GM18508 (cell line): ENCODE measurements at regions not wholly inside any gene's neighbourhood (a gene's known extent, or its start where the extent isn't known, plus 50 kb on each side); places are given as distances from the start of the nearest gene placed in this dataset.

Source experiments
- ATAC-seq: cut with Tn5 transposase; IDR thresholded peaks from one replicate; pipeline ENCODE4 v1.9.1; 2021; ENCODE audit warnings: moderate number of reproducible peaks; ENCODE audit not compliant: insufficient read depth, unreplicated experiment

DNA sequence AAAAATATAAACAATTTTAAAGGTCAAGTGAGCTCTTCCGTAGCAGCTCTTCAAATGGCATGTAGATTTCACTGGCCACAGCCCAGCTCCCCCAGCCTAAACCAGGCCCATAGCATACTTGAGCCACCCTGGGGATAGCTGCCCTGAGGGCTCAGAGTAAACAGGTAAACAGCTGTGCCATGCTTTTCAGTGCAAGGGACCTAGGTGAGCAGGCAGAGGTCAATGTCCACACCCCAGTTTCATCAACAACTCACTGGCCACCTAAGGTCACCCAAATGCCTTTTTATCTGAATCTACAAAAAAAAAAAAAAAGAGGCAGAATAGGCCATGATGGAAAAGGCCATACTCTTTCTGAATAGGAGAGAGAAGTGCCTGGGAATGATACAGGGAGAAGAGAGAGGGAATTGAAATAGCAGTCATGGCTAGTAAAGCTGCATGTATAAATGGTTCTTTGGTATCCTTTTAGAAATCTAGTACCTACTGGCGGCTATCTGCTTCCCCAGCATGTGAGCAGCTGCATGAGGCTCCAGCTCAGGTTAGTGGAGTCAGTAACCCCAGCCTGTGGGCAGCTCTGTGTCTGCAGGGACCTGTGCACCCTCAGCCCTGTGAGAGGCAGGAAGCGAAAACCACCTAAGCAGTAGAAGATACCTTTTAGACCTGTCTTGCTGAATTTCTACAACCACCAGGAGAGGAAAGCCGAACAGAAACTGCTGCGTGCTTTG lies 77.0 kb downstream of the FOXA2 start:
- no peak for ATAC-seq

DNA sequence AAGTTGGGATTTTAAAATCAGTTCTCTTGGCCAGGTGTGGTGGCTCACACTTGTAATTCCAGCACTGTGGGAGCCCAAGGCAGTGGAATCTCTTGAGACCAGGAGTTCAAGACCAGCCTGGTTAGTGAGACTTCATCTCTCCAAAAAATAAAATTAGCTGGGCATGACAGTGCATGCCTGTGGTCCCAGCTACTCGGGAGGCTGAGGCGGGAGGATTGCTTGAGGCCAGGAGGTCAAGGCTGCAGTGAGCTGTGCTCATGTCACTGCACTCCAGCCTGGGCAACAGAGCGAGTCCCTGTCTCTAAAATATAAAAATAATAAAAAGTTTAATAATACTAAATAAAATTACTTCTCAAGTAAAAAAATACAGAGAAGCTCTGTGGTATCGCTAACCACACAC lies 77.5 kb downstream of the FOXA2 start:
- no peak for ATAC-seq

DNA sequence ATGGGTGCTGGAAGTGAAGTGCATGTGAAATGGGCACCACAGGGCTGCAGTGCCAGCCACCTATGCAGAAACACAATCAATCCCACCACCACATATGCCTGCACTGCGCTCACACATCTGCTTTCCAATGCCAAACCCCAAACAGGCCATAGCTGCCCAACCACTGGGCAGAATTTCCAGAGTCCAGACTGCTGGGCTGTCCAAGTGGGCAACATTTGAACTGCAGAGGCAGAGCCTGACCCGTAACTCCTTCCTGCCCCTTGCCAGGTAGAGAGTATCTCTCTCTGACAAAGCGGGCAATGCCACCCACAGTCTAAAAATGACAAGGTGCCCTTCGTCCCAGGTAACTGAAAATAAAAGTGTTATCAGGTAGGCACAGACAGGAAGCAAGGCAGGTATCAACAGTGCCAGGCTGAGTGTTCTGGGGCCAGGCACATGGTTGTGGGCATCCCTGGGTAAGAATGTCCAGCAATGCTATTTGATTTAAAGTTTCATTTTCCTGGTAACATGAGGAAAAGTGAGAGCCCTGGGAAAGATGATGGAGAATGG lies 79.5 kb downstream of the FOXA2 start:
- ATAC-seq = no peak

DNA sequence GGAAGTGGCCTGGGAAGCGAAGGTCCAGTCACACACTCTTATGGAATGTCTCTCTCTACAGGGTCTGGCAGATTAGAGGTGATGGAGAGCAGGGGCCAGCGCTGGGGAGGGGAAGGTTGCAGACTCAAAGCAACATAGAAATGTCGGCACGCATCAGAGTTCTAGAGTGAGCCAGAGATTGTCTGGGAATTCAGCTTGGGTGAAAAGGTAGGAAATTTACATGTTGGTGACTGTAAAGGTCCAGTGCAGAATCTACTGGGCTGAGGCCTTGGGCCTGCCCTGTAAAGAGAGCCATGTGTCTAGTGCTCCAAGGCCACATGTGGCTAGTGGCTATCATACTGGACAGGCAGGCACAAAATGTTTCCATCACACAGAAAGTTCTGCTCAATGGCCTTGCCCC lies 80.8 kb downstream of the FOXA2 start:
- ATAC-seq = no peak

DNA sequence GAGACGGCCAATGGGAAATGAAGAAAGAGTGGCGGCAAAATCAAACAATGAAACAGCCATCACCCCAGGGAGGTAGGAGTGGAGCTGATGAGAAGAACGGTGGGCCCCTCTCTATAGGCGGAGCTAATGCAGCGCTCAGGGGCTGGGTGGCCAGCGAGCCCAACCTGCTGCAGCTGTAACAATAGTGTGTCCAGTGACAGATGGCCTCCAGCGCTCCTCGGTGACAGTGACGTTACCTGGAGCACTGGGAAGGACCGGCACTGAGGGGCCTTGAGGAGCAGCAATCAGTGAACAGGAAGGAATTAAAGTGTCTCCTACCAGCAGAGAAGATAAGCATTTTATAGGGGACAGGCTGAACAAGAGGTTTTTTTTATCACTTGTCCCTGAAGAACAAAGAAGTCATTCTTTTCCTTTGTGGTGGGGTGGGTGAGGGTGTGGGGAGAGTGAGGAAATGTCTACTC lies 81.6 kb downstream of the FOXA2 start:
- ATAC-seq = no peak

DNA sequence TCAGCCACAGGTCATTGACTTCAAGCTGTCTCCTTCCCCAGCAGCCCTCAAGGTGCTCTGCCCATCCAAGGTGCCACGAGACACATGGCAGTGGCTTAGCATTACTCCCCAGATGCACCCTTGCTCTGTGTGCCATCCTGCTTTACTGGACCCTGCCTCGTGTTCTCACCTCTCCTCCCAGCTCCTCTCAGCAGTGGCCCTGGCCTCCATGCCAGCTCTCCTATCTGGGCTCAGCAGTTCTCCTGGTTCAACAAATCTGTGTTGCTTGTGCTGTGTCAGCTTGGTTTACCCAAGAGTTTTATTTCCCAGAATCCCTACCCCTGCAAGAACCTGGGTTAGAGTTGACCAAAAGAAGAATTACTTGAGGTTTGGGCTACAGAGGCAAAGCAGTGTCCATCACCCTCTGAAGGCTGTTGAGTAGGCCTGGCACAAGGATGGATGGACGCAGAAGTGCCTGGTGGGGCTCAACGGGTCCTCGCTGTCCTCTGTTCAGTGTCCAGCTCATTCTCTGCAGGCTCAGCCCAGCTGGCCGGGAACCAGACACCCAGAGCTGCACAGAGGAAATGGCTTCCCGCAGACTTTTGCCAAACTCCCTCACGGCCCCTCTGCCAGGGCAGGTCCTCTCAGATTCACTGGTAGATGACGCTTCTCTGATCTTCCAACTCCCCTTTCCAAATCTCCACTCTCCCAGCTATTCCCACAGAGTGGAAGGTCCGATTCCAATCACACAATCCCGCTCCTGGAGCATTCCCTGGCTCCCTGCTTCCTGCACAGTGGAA lies 82.6 kb downstream of the FOXA2 start:
- ATAC-seq = no peak

DNA sequence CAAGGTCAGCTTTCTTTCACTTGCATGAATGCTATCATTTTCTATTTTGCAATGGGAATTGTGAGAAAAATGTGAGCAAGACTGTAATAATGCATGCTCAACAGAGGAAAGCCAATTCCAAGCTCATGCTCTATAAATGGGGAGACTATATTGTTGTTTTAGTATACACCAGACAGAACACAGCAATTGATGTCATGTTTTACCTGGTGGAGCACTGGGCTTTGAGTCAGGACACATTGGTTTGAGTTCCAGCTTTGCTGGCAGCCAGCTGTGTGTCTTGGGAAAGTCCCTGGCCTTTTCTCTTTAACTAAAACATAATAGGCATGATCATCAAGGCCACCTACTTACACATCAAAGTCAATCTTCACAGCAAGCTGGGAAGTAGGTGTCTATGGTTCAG lies 83.3 kb downstream of the FOXA2 start:
- no peak for ATAC-seq

DNA sequence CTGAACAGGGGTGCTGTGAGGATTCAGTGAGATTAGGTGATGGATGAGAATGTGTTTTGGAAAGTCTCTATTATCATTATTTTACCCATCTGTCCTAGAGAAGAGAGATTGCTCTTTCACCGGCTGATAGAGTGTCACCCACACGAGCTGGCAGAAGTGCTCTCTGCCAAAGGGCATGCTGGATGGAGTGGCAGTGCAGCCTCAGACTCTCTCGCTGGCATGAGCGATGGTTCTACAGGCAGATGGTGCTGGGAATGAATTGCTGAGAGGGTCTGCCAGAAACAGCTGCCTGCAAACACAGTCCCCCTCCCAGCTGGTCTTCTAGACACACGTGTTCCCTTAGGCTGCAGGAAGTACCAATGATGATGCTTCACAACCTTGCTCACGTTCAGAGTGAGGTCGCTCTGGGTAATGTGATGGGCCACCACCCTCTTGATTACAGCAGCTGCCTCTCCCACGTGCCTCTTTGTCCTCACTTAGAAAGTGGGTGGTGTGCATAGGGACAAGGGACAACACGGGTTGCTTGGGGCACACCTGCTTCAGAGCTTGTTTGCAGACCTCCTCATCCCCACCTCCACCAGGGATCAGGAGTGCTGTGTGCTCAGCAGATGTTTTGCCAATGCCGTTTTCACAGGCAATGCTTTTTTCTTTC lies 84.7 kb downstream of the FOXA2 start:
- ATAC-seq = no peak

DNA sequence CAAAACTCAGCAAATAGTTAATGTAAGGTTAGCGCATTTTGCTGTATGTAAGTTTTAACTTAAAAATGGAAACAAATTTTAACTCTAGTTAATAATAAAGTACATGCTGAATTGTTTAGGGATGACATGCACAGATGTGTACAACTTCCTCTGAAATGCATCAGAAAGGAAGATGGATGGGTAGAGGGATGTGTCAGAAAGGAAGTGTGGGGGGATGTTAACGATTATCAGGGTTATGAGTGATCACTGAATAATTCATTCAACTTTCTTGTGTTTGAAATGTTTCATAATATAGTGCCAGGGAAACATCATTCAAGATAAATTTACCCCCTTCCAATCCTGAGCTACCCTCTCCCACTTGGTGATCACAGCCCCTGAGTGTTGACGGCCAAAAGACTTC lies 87.6 kb downstream of the FOXA2 start:
- ATAC-seq = no peak

DNA sequence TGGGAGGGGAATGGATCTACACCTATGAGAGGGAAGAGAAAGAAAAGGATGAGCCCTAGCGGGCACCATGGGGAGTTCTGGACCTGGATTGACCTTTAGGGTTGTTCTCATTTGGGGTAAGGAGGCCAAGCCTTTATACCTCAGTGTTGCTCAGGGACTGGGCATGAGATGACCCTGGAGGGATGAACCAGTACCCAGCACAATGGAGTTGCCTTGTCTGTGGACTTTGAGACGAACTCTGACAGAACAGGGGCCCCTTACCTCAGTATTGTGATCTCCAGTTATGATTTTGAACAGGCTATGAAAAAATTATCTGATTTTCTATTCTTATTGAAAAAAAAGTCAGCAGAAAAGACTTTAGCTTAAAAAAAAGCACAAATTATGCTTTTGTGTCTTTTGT lies 88.6 kb downstream of the FOXA2 start:
- no peak for ATAC-seq

DNA sequence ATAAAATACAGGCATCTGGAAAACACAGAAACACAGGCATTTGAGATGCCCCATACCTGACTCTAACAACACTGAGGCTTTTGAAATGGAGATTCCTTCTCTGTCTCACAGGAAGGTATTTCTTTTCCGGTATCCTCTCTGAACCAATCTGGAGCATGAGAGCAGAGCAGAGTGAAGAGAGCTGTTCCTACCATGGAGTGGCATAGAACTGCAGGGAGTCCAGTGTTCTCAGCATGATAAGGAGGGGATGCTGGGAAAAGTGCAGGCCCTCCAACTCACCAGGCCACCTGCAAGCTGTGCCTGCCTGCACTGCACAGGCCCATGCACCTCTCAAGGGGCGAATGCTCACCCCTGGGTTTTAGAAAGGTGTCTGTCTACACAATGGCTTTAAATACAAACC lies 89.2 kb downstream of the FOXA2 start:
- no peak for ATAC-seq

DNA sequence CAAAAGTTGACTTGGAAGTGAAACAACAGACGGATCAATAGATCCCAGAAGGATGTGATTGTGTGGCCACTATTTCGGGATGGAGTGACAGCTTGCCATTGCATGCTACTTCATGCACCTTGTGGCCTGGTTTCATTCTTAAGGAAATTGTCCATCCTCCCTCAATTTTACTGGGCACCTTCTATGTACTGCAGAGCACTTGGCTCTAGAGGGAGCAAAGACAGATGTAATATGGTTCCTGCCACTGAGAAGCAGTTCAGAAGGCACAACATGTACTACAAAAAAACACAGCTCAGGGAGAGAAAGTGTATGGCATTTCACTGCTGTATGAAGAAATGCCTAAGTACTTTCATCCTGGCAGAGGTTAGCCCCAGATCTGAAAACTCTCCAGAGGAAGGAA lies 91.9 kb downstream of the FOXA2 start:
- no peak for ATAC-seq

DNA sequence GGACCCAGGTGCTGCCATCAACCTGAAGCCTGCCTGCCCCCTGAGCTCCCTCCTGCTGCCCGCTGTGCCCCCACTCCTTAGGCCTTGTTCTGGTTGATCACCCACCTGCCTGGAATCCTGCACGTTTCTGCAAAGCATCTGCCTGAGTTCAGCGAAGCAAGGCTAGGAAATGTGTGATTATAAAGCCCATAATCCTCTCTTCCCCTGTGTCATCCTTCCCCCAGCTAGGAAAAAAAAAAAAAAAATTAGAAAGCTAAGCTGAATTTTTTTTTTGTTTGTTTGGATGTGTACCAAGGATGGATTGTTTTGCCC lies 93.2 kb downstream of the FOXA2 start:
- no peak for ATAC-seq

DNA sequence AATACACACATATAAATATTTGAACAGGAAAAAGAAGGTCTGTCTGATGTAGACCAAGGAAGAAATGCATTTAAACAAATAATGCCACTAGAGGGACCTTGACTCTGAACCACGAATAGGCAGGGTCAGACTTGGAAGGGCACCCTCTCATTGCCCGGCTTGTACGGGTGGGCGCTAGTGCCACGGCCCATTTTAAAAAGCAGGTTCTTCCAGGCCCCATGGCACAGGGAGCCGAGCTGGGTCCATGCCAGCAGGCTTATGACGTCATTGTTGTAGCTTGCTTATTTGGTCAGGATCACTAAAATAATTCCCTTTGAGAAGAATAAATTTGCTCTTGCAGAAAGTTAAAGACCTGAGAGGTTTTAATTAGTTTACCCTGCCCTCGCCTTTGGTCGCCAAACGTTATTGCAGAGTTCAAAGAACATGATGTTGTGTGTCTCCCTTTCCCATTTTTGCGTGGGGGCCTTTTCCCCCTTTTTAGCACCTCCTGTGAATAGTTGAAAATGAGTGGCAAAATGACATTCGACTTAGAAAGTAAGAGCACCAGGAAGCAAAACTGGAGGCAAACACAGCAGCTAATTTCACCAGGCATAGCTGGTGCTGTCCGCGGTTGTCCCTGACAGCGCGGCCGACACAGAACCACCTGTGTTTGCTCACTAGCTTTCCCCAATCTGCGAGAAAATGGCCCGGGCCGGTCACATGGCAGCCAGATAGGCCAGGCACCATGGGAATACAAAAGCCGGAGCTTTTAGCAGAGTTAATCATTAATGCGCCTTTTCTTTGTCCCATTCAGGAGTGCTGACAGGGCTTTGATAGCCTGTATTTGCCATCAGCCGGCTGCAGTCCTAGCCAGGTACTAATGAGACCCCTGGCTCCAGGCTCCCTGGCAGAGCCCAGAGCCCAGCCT lies 93.8 kb downstream of the FOXA2 start:
- no peak for ATAC-seq

DNA sequence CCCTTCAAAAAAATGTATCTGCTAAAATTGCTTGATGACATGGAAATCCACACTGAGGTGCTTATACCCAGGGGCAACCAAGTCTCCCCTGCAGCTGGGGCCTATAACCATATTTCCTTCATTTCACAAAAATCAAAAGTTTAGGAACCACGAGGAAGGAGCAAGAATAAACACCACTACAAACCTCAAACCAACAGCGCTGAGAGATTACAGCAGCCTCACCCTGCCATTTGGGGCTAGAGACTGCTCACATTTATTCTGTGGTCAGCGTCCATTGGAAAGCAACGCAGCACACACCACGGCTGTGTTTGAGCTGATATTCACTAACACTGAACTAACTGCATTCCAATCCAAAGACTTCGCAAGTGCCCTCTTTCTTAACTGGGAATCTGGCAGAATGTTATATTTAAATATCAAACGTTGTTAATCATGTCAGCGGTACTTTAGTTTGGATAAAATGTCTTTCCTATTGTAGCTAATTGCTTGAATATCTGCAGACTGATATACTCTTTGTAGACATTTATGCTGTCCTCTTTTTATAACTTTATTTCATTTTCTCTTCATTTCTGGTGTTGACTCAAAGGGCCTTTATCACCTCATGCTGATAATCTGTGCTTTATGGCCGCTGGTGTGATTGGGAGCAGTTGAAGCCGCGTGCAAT lies 94.6 kb downstream of the FOXA2 start:
- ATAC-seq = no peak

DNA sequence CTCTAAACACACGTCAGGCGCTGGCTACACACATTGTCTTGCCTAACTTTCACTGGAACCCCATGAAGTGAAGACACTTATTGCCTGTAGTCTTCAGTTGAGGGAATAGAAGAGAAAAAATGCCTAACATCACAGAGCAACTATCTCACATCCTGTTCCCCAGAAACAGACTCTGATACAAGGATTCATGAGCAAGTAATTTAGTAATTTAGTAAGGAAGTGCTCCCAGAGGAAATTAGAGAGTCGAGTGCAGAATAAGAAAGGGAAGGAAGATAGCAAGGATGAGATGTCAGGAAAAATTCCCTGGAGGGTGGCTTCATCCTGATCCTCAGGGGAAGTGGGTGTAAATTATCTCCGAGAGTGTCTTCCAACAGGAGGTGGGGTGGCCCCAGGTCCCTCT lies 104.0 kb downstream of the FOXA2 start:
- no peak for ATAC-seq

DNA sequence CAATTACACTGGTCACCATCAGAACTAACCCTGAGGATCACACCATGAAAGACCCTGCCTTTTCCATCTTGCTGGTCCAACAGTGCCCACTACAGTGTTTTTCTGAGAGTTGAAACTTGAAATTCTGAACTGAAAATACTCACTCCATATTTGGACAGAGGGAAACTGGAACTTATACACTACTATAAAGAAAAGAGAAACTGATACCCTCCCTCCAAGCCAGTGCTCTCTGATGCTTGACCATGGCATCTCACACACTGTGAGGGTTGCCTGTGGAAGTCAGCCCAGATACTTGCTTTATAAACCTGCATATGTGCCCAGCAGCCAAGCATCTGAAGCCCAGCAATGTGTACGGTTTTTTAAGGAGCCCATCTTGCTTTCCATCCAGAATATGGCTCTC lies 108.7 kb downstream of the FOXA2 start:
- no peak for ATAC-seq

DNA sequence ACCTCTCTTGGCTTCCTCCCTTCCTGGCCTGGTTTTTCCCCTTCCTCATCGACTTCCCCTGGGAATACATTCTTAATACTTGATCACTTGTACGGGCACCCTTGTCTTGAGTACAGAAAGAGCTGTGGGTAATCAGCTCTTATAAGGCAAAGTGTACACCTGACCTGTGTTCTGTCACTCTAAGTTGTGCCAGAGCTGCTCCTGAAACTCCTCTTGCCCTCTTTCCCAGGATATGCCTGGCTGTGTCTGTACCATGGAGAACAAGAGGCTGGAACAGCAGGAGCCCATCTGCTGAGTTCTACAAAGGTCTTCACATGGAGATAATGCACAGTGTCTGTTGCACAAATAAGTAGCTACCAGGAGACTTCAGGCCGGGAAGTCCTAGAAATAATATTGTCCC lies 110.1 kb downstream of the FOXA2 start:
- no peak for ATAC-seq

DNA sequence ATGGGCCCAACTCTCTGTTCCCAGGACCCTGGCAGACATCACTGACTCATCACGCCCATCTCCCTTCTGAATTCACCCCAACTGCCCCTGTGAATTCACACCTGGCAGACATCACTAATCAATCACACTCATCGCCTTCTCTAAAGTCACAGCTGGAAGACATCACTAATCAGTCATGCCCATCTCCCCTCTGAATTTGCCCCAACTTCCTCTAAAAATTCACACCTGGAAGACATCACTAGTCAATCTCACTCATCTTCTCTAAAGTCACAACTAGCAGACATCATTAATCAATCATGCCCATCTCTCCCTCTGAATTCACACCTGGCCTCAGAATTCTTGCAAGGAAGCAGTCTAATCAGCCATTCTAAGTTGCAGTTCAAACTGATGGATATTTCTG lies 111.1 kb downstream of the FOXA2 start:
- no peak for ATAC-seq
